T-cell (primary cell): ENCODE measurements at regions not wholly inside any gene's neighbourhood (a gene's known extent, or its start where the extent isn't known, plus 50 kb on each side); places are given as distances from the start of the nearest gene placed in this dataset.

Experiments
- ATAC-seq, 4 experiments: fragments of 200-7000 bp in 3 of 4; fragments of 150-1000 bp in 1 of 4; cut with Tn5 transposase; replicated peaks in 1 of 4; 1 replicate in 3 of 4; 2 replicates in 1 of 4; pipeline ENCODE4 v1.10.0; 2021; ENCODE audit warnings: moderate library complexity in 3 of 4, mild to moderate bottlenecking in 2 of 4, moderate number of reproducible peaks in 1 of 4
- CTCF ChIA-PET, 2 donors: fragments of 300-600 bp; sonication (Branson Sonifier 250); formaldehyde crosslinking; loops; one replicate each; lab custom pipeline; 2022; ENCODE audit warnings: antibody characterized with exemption in 2 of 2; lab: Charles Lee
- POLR2A ChIA-PET, 2 donors: fragments of 300-600 bp; sonication (Branson Sonifier 250); formaldehyde crosslinking; loops; one replicate each; lab custom pipeline; 2022; ENCODE audit warnings: antibody characterized with exemption in 2 of 2; lab: Charles Lee
- DNase-seq, 35 experiments: peaks; one replicate each; pipeline versions ENCODE4 v3.0.0 to v3.0.0-alpha.2; 2013 to 2023
- H3K27ac ChIP-seq: one replicate; pipeline ENCODE4 v1.5.1; 2013; ENCODE audit warnings: low read length
- H3K27me3 ChIP-seq, 2 experiments: replicated peaks in 1 of 2; 1 replicate in 1 of 2; 2 replicates in 1 of 2; pipeline versions ENCODE4 v1.6.1 to v1.7.0; 2013; ENCODE audit warnings: low read length in 1 of 2, mixed read lengths in 1 of 2; ENCODE audit not compliant: control insufficient read depth in 2 of 2, insufficient read depth in 2 of 2; ENCODE audit errors: extremely low read depth in 1 of 2
- H3K36me3 ChIP-seq, 2 donors: 1 replicate in 1 of 2; 2 replicates in 1 of 2; pipeline versions ENCODE4 v1.6.1 to v1.7.0; 2013; ENCODE audit warnings: low read length in 1 of 2; ENCODE audit not compliant: control insufficient read depth in 2 of 2, insufficient read depth in 1 of 2; ENCODE audit errors: extremely low read depth in 1 of 2
- H3K4me1 ChIP-seq, 2 experiments: 1 replicate in 1 of 2; 2 replicates in 1 of 2; pipeline versions ENCODE4 v1.6.1 to v1.7.0; 2013; ENCODE audit warnings: low read length in 2 of 2, mixed read lengths in 1 of 2; ENCODE audit not compliant: insufficient read depth in 2 of 2, control insufficient read depth in 1 of 2; ENCODE audit errors: extremely low read depth in 1 of 2
- H3K4me3 ChIP-seq, 2 donors: 1 replicate in 1 of 2; 2 replicates in 1 of 2; pipeline versions ENCODE4 v1.5.1 to v1.7.0; 2013; ENCODE audit warnings: mild to moderate bottlenecking in 2 of 2, low read length in 1 of 2, moderate library complexity in 1 of 2; ENCODE audit not compliant: control insufficient read depth in 1 of 2; ENCODE audit errors: extremely low read depth in 1 of 2
- H3K9me3 ChIP-seq: 2 replicates; pipeline ENCODE4 v1.7.0; 2013
- H3K27ac Mint-ChIP-seq, 2 donors: one replicate each; pipeline ENCODE4 v1.8.0; 2020 to 2021; ENCODE audit warnings: mild to moderate bottlenecking in 2 of 2, mixed read lengths in 2 of 2
- H3K27me3 Mint-ChIP-seq, 2 donors: one replicate each; pipeline ENCODE4 v1.8.0; 2021 to 2022; ENCODE audit warnings: mixed read lengths in 2 of 2
- H3K36me3 Mint-ChIP-seq: one replicate; pipeline ENCODE4 v1.8.0; 2021; ENCODE audit warnings: mixed read lengths
- H3K4me1 Mint-ChIP-seq, 3 donors: one replicate each; pipeline ENCODE4 v1.8.0; 2020 to 2022; ENCODE audit warnings: mixed read lengths in 3 of 3, mild to moderate bottlenecking in 1 of 3
- H3K4me3 Mint-ChIP-seq, 3 donors: one replicate each; pipeline ENCODE4 v1.8.0; 2020 to 2022; ENCODE audit warnings: mild to moderate bottlenecking in 3 of 3, mixed read lengths in 3 of 3, moderate library complexity in 3 of 3
- H3K9me3 Mint-ChIP-seq, 3 donors: one replicate each; pipeline ENCODE4 v1.8.0; 2020 to 2022; ENCODE audit warnings: mixed read lengths in 3 of 3
- WGBS: methylation state at CpG from one replicate; pipeline ENCODE4 v1.1.5; 2013; ENCODE audit warnings: missing lambda C conversion rate; ENCODE audit not compliant: insufficient coverage; 5-methylcytosine and 5-hydroxymethylcytosine counted together

- no peak overlapping the region for H3K27ac Mint-ChIP-seq
- DNase-seq (no peak), ATAC-seq (no peak)
- no peaks in the 10 kb centered on the region for H3K9me3 ChIP-seq
- H3K4me1 ChIP-seq: no peaks in the 10 kb centered on the region
- 80% methylated on average over 5 of the region's 9 CpGs for WGBS
- CTCF ChIA-PET: interaction anchor here (0.6 to 1.9 kb wide), 2 partner anchors 23 to 1045 kb away, joined by 5 to 8 read pairs; no protein-coding TSS in a partner anchor
- peaks cover 0 to 6% of the 10 kb centered on the region in 2 experiments for H3K27me3 ChIP-seq
- no peaks in the 10 kb centered on the region for H3K36me3 ChIP-seq
- POLR2A ChIA-PET: no interaction called here
- H3K36me3 Mint-ChIP-seq: no peaks in the 10 kb centered on the region
- peaks cover 4 to 13% of the 10 kb centered on the region in 2 donors for H3K27me3 Mint-ChIP-seq
- H3K4me3 Mint-ChIP-seq: no peak overlapping the region
- H3K27ac ChIP-seq: no peak overlapping the region
- H3K4me3 ChIP-seq: no peak overlapping the region
- H3K4me1 Mint-ChIP-seq: peaks cover 0 to 6% (median 0%) of the 10 kb centered on the region in 3 donors
- no peaks in the 10 kb centered on the region for H3K9me3 Mint-ChIP-seq
These were observed 281.7 kb downstream of the CDC5L start for GRCh38 chr6:44668976-44669934.

GRCh38 chr6:44670146-44670545 lies 282.6 kb downstream of the CDC5L start:
- H3K36me3 ChIP-seq: no peaks in the 10 kb centered on the region
- no peak overlapping the region for H3K27ac Mint-ChIP-seq
- ATAC-seq (no peak), DNase-seq (no peak)
- peaks cover 0 to 6% (median 0%) of the 10 kb centered on the region in 3 donors for H3K4me1 Mint-ChIP-seq
- no peak overlapping the region for H3K4me3 Mint-ChIP-seq
- H3K9me3 Mint-ChIP-seq: no peaks in the 10 kb centered on the region
- H3K27me3 ChIP-seq: peaks cover 0 to 12% of the 10 kb centered on the region in 2 experiments
- POLR2A ChIA-PET: no interaction called here
- no peaks in the 10 kb centered on the region for H3K36me3 Mint-ChIP-seq
- H3K9me3 ChIP-seq: no peaks in the 10 kb centered on the region
- CTCF ChIA-PET: interaction anchor here in 1 of 2 donors (1.0 kb wide), 1 partner anchor 14 kb away, joined by 3 read pairs; no protein-coding TSS in a partner anchor
- H3K27me3 Mint-ChIP-seq: peaks cover 4 to 13% of the 10 kb centered on the region in 2 donors
- 100% methylated on average over 2 of the region's 3 CpGs for WGBS
- H3K27ac ChIP-seq: no peak overlapping the region
- H3K4me3 ChIP-seq: no peak overlapping the region
- no peaks in the 10 kb centered on the region for H3K4me1 ChIP-seq

- ATAC-seq: no peak
- CTCF ChIA-PET: interaction anchor here in 1 of 2 donors (1.4 kb wide), 1 partner anchor 1043 kb away, joined by 3 read pairs; no protein-coding TSS in a partner anchor
- H3K36me3 ChIP-seq: no peaks in the 10 kb centered on the region
These were observed 283.8 kb downstream of the CDC5L start for GRCh38 chr6:44671333-44671732.

GRCh38 chr6:44672086-44672485 lies 284.6 kb downstream of the CDC5L start:
- Mint-ChIP-seq H3K27ac (no peak overlapping the region), H3K9me3 (no peaks in the 10 kb centered on the region), H3K36me3 (no peaks in the 10 kb centered on the region), H3K27me3 (peaks cover 4 to 13% of the 10 kb centered on the region in 2 donors), H3K4me1 (peaks cover 0 to 6% (median 0%) of the 10 kb centered on the region in 3 donors), H3K4me3 (no peak overlapping the region)
- ATAC-seq (no peak), DNase-seq (no peak)
- Histone ChIP-seq H3K4me1 (no peaks in the 10 kb centered on the region), H3K4me3 (no peak overlapping the region), H3K27ac (no peak overlapping the region), H3K9me3 (no peaks in the 10 kb centered on the region), H3K36me3 (no peaks in the 10 kb centered on the region), H3K27me3 (peaks cover 0 to 12% of the 10 kb centered on the region in 2 experiments)
- ChIA-PET CTCF (interaction anchor here in 1 of 2 donors (1.4 kb wide), 1 partner anchor 1042 kb away, joined by 3 read pairs; no protein-coding TSS in a partner anchor), POLR2A (interaction anchor here in 1 of 2 donors (0.5 to 0.6 kb wide), 2 partner anchors 72 to 753 kb away, joined by 4 to 10 read pairs; no protein-coding TSS in a partner anchor)
- WGBS: no CpG with 5 or more reads among the region's 3 CpGs

More at GRCh38 chr6:44671333-44671732, 283.8 kb downstream of the CDC5L start:
- DNase-seq: no peak
- no peaks in the 10 kb centered on the region for H3K4me1 ChIP-seq
- H3K4me1 Mint-ChIP-seq: peaks cover 0 to 6% (median 0%) of the 10 kb centered on the region in 3 donors
- no peaks in the 10 kb centered on the region for H3K9me3 ChIP-seq
- H3K9me3 Mint-ChIP-seq: no peaks in the 10 kb centered on the region
- H3K27me3 Mint-ChIP-seq: peaks cover 4 to 13% of the 10 kb centered on the region in 2 donors
- no peaks in the 10 kb centered on the region for H3K36me3 Mint-ChIP-seq
- no peak overlapping the region for H3K4me3 Mint-ChIP-seq
- H3K4me3 ChIP-seq: no peak overlapping the region
- H3K27ac Mint-ChIP-seq: no peak overlapping the region
- H3K27me3 ChIP-seq: peaks cover 0 to 12% of the 10 kb centered on the region in 2 experiments
- H3K27ac ChIP-seq: no peak overlapping the region
- POLR2A ChIA-PET: interaction anchor here in 1 of 2 donors (0.6 kb wide), 1 partner anchor 72 kb away, joined by 10 read pairs; no protein-coding TSS in a partner anchor
- 75% methylated on average over 4 of the region's 4 CpGs for WGBS

GRCh38 chr6:44672841-44673240 lies 285.3 kb downstream of the CDC5L start:
- no peak for DNase-seq
- Histone ChIP-seq H3K27ac (no peak overlapping the region), H3K4me1 (no peaks in the 10 kb centered on the region), H3K36me3 (no peaks in the 10 kb centered on the region), H3K9me3 (no peaks in the 10 kb centered on the region), H3K27me3 (peaks cover 0 to 12% of the 10 kb centered on the region in 2 experiments), H3K4me3 (no peak overlapping the region)
- Mint-ChIP-seq H3K27me3 (peaks cover 4 to 13% of the 10 kb centered on the region in 2 donors), H3K27ac (no peak overlapping the region), H3K4me3 (no peak overlapping the region), H3K9me3 (no peaks in the 10 kb centered on the region), H3K36me3 (no peaks in the 10 kb centered on the region), H3K4me1 (peaks cover 0 to 2% (median 0%) of the 10 kb centered on the region in 3 donors)
- ATAC-seq: no peak
- ChIA-PET CTCF (interaction anchor here in 1 of 2 donors (1.4 kb wide), 1 partner anchor 1042 kb away, joined by 3 read pairs; no protein-coding TSS in a partner anchor), POLR2A (no interaction called here)
- 83% methylated on average over 2 of the region's 4 CpGs for WGBS
